IPS-18c (cell line): ENCODE measurements at regions not wholly inside any gene's neighbourhood (a gene's known extent, or its start where the extent isn't known, plus 50 kb on each side); places are given as distances from the start of the nearest gene placed in this dataset.
"Not testable (repeated sequence)": the region's sequence is repeated elsewhere in the genome, so short reads cannot be mapped to it uniquely, and the experiment has no call there.

ENCODE experiments used
- H3K4me3 ChIP-seq: 2 replicates; pipeline ENCODE4 v1.7.0; 2013; ENCODE audit warnings: low read depth, mild to moderate bottlenecking, low read length, moderate library complexity; ENCODE audit not compliant: insufficient read depth
- H3K9me3 ChIP-seq: one replicate; pipeline ENCODE4 v1.6.1; 2013; ENCODE audit warnings: mild to moderate bottlenecking, low read length, moderate library complexity; ENCODE audit not compliant: control insufficient read depth, insufficient read depth

- H3K9me3 ChIP-seq = peaks cover 3% of the 10 kb centered on the region
- H3K4me3 ChIP-seq = no peak overlapping the region
These were observed 167.0 kb upstream of the MTPN start for GRCh38 chr7:136144182-136144581.

GRCh38 chr7:136143271-136143670 lies 166.1 kb upstream of the MTPN start:
- H3K9me3 ChIP-seq = peaks cover 3% of the 10 kb centered on the region
- H3K4me3 ChIP-seq = no peak overlapping the region

GRCh38 chr7:136142583-136142982 lies 165.4 kb upstream of the MTPN start:
- H3K4me3 ChIP-seq = no peak overlapping the region

GRCh38 chr7:136140469-136140868 lies 163.3 kb upstream of the MTPN start:
- H3K4me3 ChIP-seq = no peak overlapping the region
- peaks cover 3% of the 10 kb centered on the region for H3K9me3 ChIP-seq

More at GRCh38 chr7:136142583-136142982, 165.4 kb upstream of the MTPN start:
- H3K9me3 ChIP-seq = peaks cover 3% of the 10 kb centered on the region

- H3K4me3 ChIP-seq = no peak overlapping the region
- no peaks in the 10 kb centered on the region for H3K9me3 ChIP-seq
These were observed 162.3 kb upstream of the MTPN start for GRCh38 chr7:136139417-136139816.

- no peaks in the 10 kb centered on the region for H3K9me3 ChIP-seq
- H3K4me3 ChIP-seq = no peak overlapping the region
These were observed 161.8 kb upstream of the MTPN start for GRCh38 chr7:136138991-136139390.

GRCh38 chr7:136136906-136137454 lies 159.8 kb upstream of the MTPN start:
- Histone ChIP-seq H3K9me3 (no peaks in the 10 kb centered on the region), H3K4me3 (no peak overlapping the region)

- H3K4me3 ChIP-seq = no peak overlapping the region
- no peaks in the 10 kb centered on the region for H3K9me3 ChIP-seq
These were observed 157.3 kb upstream of the MTPN start for GRCh38 chr7:136134503-136134902.

- Histone ChIP-seq H3K4me3 (no peak overlapping the region), H3K9me3 (no peaks in the 10 kb centered on the region)
These were observed 156.4 kb upstream of the MTPN start for GRCh38 chr7:136133551-136133950.

- H3K4me3 ChIP-seq = no peak overlapping the region
- no peaks in the 10 kb centered on the region for H3K9me3 ChIP-seq
These were observed 154.1 kb upstream of the MTPN start for GRCh38 chr7:136131304-136131630.

GRCh38 chr7:136130511-136131303 lies 153.5 kb upstream of the MTPN start:
- H3K9me3 ChIP-seq = no peaks in the 10 kb centered on the region

GRCh38 chr7:136128050-136128449 lies 150.9 kb upstream of the MTPN start:
- H3K9me3 ChIP-seq = no peaks in the 10 kb centered on the region
- H3K4me3 ChIP-seq = no peak overlapping the region

More at GRCh38 chr7:136130511-136131303, 153.5 kb upstream of the MTPN start:
- no peak overlapping the region for H3K4me3 ChIP-seq

- Histone ChIP-seq H3K9me3 (no peaks in the 10 kb centered on the region), H3K4me3 (no peak overlapping the region)
These were observed 146.2 kb upstream of the MTPN start for GRCh38 chr7:136123352-136123751.

- Histone ChIP-seq H3K4me3 (no peak overlapping the region), H3K9me3 (no peaks in the 10 kb centered on the region)
These were observed 144.9 kb upstream of the MTPN start for GRCh38 chr7:136122026-136122425.

GRCh38 chr7:136117539-136117938 lies 140.4 kb upstream of the MTPN start:
- Histone ChIP-seq H3K9me3 (no peaks in the 10 kb centered on the region), H3K4me3 (no peak overlapping the region)

GRCh38 chr7:136116186-136116585 lies 139.0 kb upstream of the MTPN start:
- Histone ChIP-seq H3K9me3 (no peaks in the 10 kb centered on the region), H3K4me3 (no peak overlapping the region)

- no peak overlapping the region for H3K4me3 ChIP-seq
- no peaks in the 10 kb centered on the region for H3K9me3 ChIP-seq
These were observed 138.0 kb upstream of the MTPN start for GRCh38 chr7:136114966-136115762.

- H3K9me3 ChIP-seq = not testable (repeated sequence)
These were observed 137.3 kb upstream of the MTPN start for GRCh38 chr7:136114467-136114866.

More at GRCh38 chr7:136114467-136114866, 137.3 kb upstream of the MTPN start:
- H3K4me3 ChIP-seq = not testable (repeated sequence)
